ENCODE measurements at regions not wholly inside any gene's neighbourhood (a gene's known extent, or its start where the extent isn't known, plus 50 kb on each side); places are given as distances from the start of the nearest gene placed in this dataset.

DNA sequence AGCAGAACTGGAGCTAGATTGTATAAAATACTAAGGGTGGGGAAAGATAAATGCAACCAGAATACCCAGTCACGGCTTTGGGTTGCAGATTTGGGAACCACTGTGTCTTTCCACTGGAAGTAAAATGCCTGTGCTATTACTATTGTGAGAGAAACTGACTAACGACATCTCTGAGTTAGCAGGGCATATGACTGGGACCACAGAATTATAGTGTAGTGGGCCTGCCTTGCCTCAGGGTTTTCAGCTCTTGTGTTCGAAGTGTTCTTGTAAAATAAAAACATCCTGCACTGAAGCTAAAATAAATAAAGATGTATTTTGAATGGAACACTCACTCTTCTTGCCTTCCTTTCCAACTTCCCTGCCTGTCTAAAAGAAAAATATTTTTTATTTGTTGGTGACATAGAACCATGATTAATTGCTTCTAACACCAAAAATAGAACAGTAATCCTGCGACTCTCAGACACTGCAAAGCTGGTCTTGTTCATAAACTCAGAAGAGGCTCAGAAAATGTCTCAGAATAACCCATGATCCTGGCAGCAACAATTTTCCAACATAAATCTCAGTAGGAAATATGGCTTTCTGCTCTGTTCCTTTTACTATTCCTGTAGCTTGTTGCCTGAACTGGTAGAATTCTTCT, 104.2 kb downstream of the FAM47B start:
- TF ChIP-seq CTCF (IDR thresholded peaks at IDR 0.05; ENCODE audit: low read length) (no peak), EZH2 (optimal IDR thresholded peaks at IDR 0.05; ENCODE audit: low read depth, low read length) (no peak), EZH2phosphoT487 (IDR thresholded peaks at IDR 0.05; ENCODE audit: low read length) (no peak)
